ENCODE measurements at regions not wholly inside any gene's neighbourhood (a gene's known extent, or its start where the extent isn't known, plus 50 kb on each side); places are given as distances from the start of the nearest gene placed in this dataset.
A peak's percentile ranks its signal among the peaks of the same experiment; 100 is the strongest.

DNA sequence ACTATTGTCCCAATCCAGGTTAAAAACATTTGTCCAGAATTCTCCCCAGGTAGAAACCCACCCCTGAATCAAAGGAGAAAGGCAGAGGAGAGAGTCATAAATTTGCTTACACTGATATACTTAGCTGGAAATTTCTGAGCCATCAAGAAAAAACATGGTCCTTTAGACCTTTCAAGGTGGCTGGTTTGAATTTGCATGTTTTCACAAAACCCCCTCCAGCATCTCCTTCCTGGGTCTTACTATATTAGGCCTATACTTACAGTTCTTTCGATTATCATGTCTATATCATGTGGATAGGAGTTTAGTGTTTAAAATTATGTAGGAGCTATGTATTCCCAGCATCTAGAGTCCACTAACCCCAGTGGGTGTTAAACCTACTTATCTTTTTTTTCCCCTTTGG lies 178.2 kb downstream of the PLPP3 start:
- intact Hi-C loops (cut with DNase I) = no loop called here
- no peak for DNase-seq (ENCODE audit: low spot score)
- no peaks in the 10 kb centered on the region for H3K4me1 ChIP-seq (replicated peaks)
- no peaks in the 10 kb centered on the region for H3K36me3 ChIP-seq
- TF ChIP-seq POLR2AphosphoS5 (IDR thresholded peaks at IDR 0.05) (no peak), POLR2A (IDR thresholded peaks at IDR 0.05) (no peak)
- TF ChIP-seq, protein P1, sequence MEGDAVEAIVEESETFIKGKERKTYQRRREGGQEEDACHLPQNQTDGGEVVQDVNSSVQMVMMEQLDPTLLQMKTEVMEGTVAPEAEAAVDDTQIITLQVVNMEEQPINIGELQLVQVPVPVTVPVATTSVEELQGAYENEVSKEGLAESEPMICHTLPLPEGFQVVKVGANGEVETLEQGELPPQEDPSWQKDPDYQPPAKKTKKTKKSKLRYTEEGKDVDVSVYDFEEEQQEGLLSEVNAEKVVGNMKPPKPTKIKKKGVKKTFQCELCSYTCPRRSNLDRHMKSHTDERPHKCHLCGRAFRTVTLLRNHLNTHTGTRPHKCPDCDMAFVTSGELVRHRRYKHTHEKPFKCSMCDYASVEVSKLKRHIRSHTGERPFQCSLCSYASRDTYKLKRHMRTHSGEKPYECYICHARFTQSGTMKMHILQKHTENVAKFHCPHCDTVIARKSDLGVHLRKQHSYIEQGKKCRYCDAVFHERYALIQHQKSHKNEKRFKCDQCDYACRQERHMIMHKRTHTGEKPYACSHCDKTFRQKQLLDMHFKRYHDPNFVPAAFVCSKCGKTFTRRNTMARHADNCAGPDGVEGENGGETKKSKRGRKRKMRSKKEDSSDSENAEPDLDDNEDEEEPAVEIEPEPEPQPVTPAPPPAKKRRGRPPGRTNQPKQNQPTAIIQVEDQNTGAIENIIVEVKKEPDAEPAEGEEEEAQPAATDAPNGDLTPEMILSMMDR (IDR thresholded peaks at IDR 0.05) = no peak
- H3K4me3 ChIP-seq = no peak overlapping the region
- WGBS = 96% methylated on average over 1 of the region's 1 CpG
- no peak overlapping the region for H3K27ac ChIP-seq
- H3K9me3 ChIP-seq = no peaks in the 10 kb centered on the region
- no peaks in the 10 kb centered on the region for H3K27me3 ChIP-seq (replicated peaks; ENCODE audit: insufficient read depth)

DNA sequence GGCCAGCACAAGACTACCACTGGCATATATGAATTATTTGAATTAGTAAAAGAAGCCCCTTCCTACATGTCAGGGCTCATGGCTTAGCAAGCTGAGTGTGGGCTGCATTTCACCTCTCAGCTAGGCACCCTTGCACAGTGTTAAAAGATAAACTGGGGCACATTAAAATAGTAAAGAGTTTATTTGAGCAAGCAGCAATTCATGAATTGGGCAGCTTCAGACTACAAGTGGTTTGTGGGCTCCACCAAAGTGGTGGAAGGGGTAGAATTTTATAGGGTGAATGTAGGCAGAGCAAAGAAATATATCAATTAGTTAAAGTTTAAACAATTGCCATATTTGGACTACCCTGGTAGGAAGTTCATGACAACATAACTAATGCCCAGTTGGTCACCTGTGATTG lies 178.8 kb downstream of the PLPP3 start:
- Histone ChIP-seq H3K36me3 (no peaks in the 10 kb centered on the region), H3K9me3 (no peaks in the 10 kb centered on the region), H3K4me3 (no peak overlapping the region), H3K27me3 (replicated peaks; ENCODE audit: insufficient read depth) (no peaks in the 10 kb centered on the region), H3K4me1 (replicated peaks) (no peaks in the 10 kb centered on the region), H3K27ac (no peak overlapping the region)
- DNase-seq (ENCODE audit: low spot score) = no peak
- TF ChIP-seq POLR2AphosphoS5 (IDR thresholded peaks at IDR 0.05) = no peak
- TF ChIP-seq, protein P1 (IDR thresholded peaks at IDR 0.05) = no peak
- no peak for TF ChIP-seq POLR2A (IDR thresholded peaks at IDR 0.05)
- intact Hi-C loops (cut with DNase I) = no loop called here

GRCh38 chr1:56399795-56400194 lies 179.6 kb downstream of the PLPP3 start:
- WGBS = 71% methylated on average over 3 of the region's 3 CpGs
- H3K9me3 ChIP-seq = no peaks in the 10 kb centered on the region
- no peak for DNase-seq (ENCODE audit: low spot score)
- H3K27me3 ChIP-seq (replicated peaks; ENCODE audit: insufficient read depth) = no peaks in the 10 kb centered on the region
- no peaks in the 10 kb centered on the region for H3K4me1 ChIP-seq (replicated peaks)
- H3K4me3 ChIP-seq = no peak overlapping the region
- intact Hi-C loops (cut with DNase I) = loop anchor here (10.0 kb wide), 1 partner anchor 1025 kb away; no protein-coding TSS in a partner anchor
- no peaks in the 10 kb centered on the region for H3K36me3 ChIP-seq
- H3K27ac ChIP-seq = no peak overlapping the region
- TF ChIP-seq POLR2AphosphoS5 (IDR thresholded peaks at IDR 0.05) (no peak), POLR2A (IDR thresholded peaks at IDR 0.05) (no peak)
- TF ChIP-seq, protein P1 (IDR thresholded peaks at IDR 0.05) = no peak

GRCh38 chr1:56399326-56399725 lies 180.0 kb downstream of the PLPP3 start:
- Histone ChIP-seq H3K4me1 (replicated peaks) (no peaks in the 10 kb centered on the region), H3K27me3 (replicated peaks; ENCODE audit: insufficient read depth) (no peaks in the 10 kb centered on the region), H3K4me3 (no peak overlapping the region), H3K36me3 (no peaks in the 10 kb centered on the region), H3K27ac (no peak overlapping the region), H3K9me3 (no peaks in the 10 kb centered on the region)
- TF ChIP-seq, protein P1 (IDR thresholded peaks at IDR 0.05) = no peak
- TF ChIP-seq POLR2AphosphoS5 (IDR thresholded peaks at IDR 0.05) (no peak), POLR2A (IDR thresholded peaks at IDR 0.05) (no peak)
- WGBS = 84% methylated on average over 2 of the region's 2 CpGs
- no peak for DNase-seq (ENCODE audit: low spot score)
- intact Hi-C loops (cut with DNase I) = loop anchor here (10.0 kb wide), 1 partner anchor 1025 kb away; no protein-coding TSS in a partner anchor

GRCh38 chr1:56397811-56398231 lies 181.5 kb downstream of the PLPP3 start:
- H3K27ac ChIP-seq = no peak overlapping the region
- 66% methylated on average over 2 of the region's 2 CpGs for WGBS

More at GRCh38 chr1:56397811-56398231, 181.5 kb downstream of the PLPP3 start:
- H3K9me3 ChIP-seq = no peaks in the 10 kb centered on the region
- no peaks in the 10 kb centered on the region for H3K27me3 ChIP-seq (replicated peaks; ENCODE audit: insufficient read depth)
- H3K4me3 ChIP-seq = no peak overlapping the region
- intact Hi-C loops (cut with DNase I) = loop anchor here (10.0 kb wide), 1 partner anchor 1023 kb away; no protein-coding TSS in a partner anchor
- no peak for TF ChIP-seq POLR2A (IDR thresholded peaks at IDR 0.05)
- TF ChIP-seq, protein P1 (IDR thresholded peaks at IDR 0.05) = no peak
- TF ChIP-seq POLR2AphosphoS5 (IDR thresholded peaks at IDR 0.05) = peak; percentile 58
- no peaks in the 10 kb centered on the region for H3K36me3 ChIP-seq
- H3K4me1 ChIP-seq (replicated peaks) = no peaks in the 10 kb centered on the region
- DNase-seq (ENCODE audit: low spot score) = peak; percentile 20

Data from prostate gland (tissue), 2 donors.